ENCODE measurements at regions not wholly inside any gene's neighbourhood (a gene's known extent, or its start where the extent isn't known, plus 50 kb on each side); places are given as distances from the start of the nearest gene placed in this dataset.
A peak's percentile ranks its signal among the peaks of the same experiment; 100 is the strongest.

DNA sequence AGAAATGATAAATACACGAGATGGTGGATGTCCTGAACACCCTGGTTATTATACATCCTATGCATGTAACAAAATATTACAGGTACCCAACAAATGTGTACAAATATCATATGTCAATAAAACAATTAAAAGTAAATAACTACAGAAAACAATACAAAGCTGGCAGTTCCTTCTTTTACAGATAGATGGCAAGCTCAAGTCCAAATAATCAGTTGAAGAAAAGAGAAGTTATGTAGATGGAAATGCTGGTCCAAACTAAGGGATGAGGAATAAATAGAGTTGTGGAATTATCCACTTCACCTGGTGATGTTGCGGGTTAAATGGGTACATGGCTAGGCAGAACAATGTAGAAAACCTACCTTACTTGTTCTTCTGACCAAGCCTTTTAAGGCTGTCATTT lies 79.4 kb downstream of the PALM2AKAP2 start:
- H3K4me2 ChIP-seq (ENCODE audit: low read length) = no peak overlapping the region
- H3K4me3 ChIP-seq (ENCODE audit: low read depth, low read length) = no peak overlapping the region
- no peaks in the 10 kb centered on the region for H3K9me3 ChIP-seq (ENCODE audit: control insufficient read depth, low read length)
- no peak overlapping the region for H3K9ac ChIP-seq
- TF ChIP-seq, protein P1, sequence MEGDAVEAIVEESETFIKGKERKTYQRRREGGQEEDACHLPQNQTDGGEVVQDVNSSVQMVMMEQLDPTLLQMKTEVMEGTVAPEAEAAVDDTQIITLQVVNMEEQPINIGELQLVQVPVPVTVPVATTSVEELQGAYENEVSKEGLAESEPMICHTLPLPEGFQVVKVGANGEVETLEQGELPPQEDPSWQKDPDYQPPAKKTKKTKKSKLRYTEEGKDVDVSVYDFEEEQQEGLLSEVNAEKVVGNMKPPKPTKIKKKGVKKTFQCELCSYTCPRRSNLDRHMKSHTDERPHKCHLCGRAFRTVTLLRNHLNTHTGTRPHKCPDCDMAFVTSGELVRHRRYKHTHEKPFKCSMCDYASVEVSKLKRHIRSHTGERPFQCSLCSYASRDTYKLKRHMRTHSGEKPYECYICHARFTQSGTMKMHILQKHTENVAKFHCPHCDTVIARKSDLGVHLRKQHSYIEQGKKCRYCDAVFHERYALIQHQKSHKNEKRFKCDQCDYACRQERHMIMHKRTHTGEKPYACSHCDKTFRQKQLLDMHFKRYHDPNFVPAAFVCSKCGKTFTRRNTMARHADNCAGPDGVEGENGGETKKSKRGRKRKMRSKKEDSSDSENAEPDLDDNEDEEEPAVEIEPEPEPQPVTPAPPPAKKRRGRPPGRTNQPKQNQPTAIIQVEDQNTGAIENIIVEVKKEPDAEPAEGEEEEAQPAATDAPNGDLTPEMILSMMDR (IDR thresholded peaks at IDR 0.05) = no peak
- H2AFZ ChIP-seq = no peak overlapping the region
- no peak overlapping the region for H3K27ac ChIP-seq
- H3K27me3 ChIP-seq (ENCODE audit: control insufficient read depth, insufficient read depth, low read length) = no peaks in the 10 kb centered on the region
- H3K36me3 ChIP-seq (ENCODE audit: control insufficient read depth, insufficient read depth, low read length) = no peaks in the 10 kb centered on the region
- H3K4me1 ChIP-seq = no peaks in the 10 kb centered on the region
- H3K79me2 ChIP-seq = no peaks in the 10 kb centered on the region

DNA sequence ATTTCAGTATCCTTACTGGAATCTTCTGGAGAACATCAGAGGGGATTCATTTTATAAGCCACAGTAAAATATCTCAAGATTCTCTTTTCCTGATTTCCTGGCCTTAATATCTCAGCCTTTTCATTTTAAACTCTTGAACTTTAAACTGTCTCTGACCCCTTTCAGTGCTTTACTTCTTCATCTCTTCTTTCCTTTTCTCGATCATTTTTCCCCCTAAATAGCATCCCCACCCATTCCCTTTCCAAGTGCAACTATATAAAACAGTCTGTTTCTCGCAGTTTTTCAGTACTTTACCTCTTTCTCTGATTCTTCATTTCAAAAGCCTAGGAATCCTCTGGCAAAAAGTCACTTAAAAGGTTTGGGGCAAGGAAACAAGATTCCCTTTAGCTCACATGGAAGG lies 80.5 kb downstream of the PALM2AKAP2 start:
- Histone ChIP-seq H3K4me3 (ENCODE audit: low read depth, low read length) (no peak overlapping the region), H3K27me3 (ENCODE audit: control insufficient read depth, insufficient read depth, low read length) (no peaks in the 10 kb centered on the region), H3K4me2 (ENCODE audit: low read length) (no peak overlapping the region), H3K9me3 (ENCODE audit: control insufficient read depth, low read length) (no peaks in the 10 kb centered on the region), H3K36me3 (ENCODE audit: control insufficient read depth, insufficient read depth, low read length) (no peaks in the 10 kb centered on the region), H3K9ac (no peak overlapping the region), H3K4me1 (no peaks in the 10 kb centered on the region), H3K79me2 (no peaks in the 10 kb centered on the region), H2AFZ (no peak overlapping the region), H3K27ac (no peak overlapping the region)
- TF ChIP-seq, protein P1 (IDR thresholded peaks at IDR 0.05) = no peak

DNA sequence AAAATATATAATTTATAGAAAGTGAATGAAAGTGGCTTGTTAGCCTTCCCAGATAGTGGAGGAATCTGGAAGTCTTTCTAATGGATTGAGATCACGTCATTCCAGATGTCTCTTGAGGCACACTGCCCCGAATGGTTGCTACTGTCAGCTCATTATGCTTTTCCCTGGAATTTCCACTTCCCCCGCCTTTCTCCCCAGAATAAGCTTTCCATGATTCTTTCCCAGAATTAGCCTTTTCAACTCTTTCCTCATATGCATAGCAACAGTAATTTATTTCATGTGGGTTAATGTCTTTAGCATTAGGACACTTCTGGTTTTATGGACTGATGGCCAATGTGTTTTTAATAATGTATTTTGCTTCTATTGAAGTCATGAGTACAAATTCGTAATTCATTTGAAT lies 81.5 kb downstream of the PALM2AKAP2 start:
- Histone ChIP-seq H3K4me2 (ENCODE audit: low read length) (no peak overlapping the region), H3K36me3 (ENCODE audit: control insufficient read depth, insufficient read depth, low read length) (no peaks in the 10 kb centered on the region), H3K4me1 (no peaks in the 10 kb centered on the region), H3K79me2 (no peaks in the 10 kb centered on the region), H3K9ac (no peak overlapping the region), H3K9me3 (ENCODE audit: control insufficient read depth, low read length) (no peaks in the 10 kb centered on the region), H2AFZ (no peak overlapping the region), H3K4me3 (ENCODE audit: low read depth, low read length) (no peak overlapping the region), H3K27ac (peak overlapping the region; percentile 11), H3K27me3 (ENCODE audit: control insufficient read depth, insufficient read depth, low read length) (no peaks in the 10 kb centered on the region)
- TF ChIP-seq, protein P1 (IDR thresholded peaks at IDR 0.05) = no peak

DNA sequence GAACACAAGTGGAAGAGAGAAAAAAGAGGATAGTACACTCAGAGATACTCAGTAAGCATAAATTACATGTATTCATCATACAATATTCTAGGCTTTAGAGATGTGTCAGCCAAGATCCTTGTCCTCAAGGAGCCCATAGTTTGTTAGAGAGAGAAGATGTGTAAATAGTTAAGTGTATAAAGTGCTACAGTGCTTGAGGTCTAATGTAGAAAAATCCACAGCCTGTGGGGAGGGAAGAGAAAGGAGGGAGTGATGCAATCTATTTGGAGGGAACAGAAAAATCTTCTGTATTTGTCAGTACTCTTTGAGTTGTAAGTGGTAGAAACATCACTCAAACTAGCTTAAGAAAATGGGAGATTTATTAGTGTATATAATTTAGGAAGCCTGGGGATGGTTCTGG lies 81.9 kb downstream of the PALM2AKAP2 start:
- no peak overlapping the region for H3K4me3 ChIP-seq (ENCODE audit: low read depth, low read length)
- no peaks in the 10 kb centered on the region for H3K9me3 ChIP-seq (ENCODE audit: control insufficient read depth, low read length)
- H3K36me3 ChIP-seq (ENCODE audit: control insufficient read depth, insufficient read depth, low read length) = no peaks in the 10 kb centered on the region
- TF ChIP-seq, protein P1 (IDR thresholded peaks at IDR 0.05) = no peak
- H3K4me2 ChIP-seq (ENCODE audit: low read length) = no peak overlapping the region
- H3K27ac ChIP-seq = peak overlapping the region; percentile 11
- H3K9ac ChIP-seq = no peak overlapping the region
- no peaks in the 10 kb centered on the region for H3K4me1 ChIP-seq
- H3K27me3 ChIP-seq (ENCODE audit: control insufficient read depth, insufficient read depth, low read length) = no peaks in the 10 kb centered on the region
- H2AFZ ChIP-seq = no peak overlapping the region
- no peaks in the 10 kb centered on the region for H3K79me2 ChIP-seq

DNA sequence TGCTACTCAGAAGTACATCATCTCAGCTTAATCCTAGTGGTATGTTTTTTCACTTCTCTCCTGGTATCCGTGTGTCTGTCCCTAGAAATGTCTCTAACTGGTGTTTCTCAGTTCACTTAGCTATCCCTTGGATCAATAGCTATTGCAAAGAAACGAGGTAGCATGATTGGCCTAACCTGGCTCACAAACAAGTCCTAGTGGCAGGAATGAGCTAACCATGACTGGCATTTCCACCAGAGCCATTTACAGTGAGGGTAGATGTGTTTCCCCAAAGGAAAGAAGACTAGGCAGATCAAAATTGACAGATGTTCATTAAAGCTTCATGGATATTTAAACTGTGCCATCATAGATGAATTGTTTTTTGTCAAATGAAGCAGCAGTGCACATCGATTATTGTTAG lies 82.5 kb downstream of the PALM2AKAP2 start:
- Histone ChIP-seq H3K4me1 (no peaks in the 10 kb centered on the region), H3K9me3 (ENCODE audit: control insufficient read depth, low read length) (no peaks in the 10 kb centered on the region), H3K4me2 (ENCODE audit: low read length) (no peak overlapping the region), H2AFZ (no peak overlapping the region), H3K9ac (no peak overlapping the region), H3K79me2 (no peaks in the 10 kb centered on the region), H3K4me3 (ENCODE audit: low read depth, low read length) (no peak overlapping the region), H3K27ac (peak overlapping the region; percentile 11), H3K36me3 (ENCODE audit: control insufficient read depth, insufficient read depth, low read length) (no peaks in the 10 kb centered on the region), H3K27me3 (ENCODE audit: control insufficient read depth, insufficient read depth, low read length) (no peaks in the 10 kb centered on the region)
- TF ChIP-seq, protein P1 (IDR thresholded peaks at IDR 0.05) = no peak

Measured in parathyroid adenoma (tissue), 2 donors.